ENCODE measurements at regions not wholly inside any gene's neighbourhood (a gene's known extent, or its start where the extent isn't known, plus 50 kb on each side); places are given as distances from the start of the nearest gene placed in this dataset.

DNA sequence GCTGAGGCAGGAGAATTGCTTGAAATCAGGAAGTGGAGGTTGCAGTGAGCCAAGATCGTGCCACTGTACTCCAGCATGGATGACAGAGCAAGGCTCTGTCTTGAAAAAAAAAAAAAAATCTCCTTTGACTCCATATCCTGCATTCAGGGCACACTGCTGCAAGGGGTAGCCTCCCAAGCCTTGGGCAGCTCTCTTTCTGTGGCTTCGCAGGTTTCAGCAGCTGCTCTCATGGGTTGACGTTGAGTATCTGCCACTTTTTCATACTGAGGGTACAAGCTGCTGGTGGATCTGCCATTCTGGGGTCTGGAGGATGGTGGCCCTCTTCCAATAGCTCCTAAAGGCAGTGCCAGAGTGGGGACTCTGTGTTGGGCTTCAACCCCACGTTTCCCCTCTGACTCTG is 2198.1 kb upstream of the WWC1 start:
- no peak for TF ChIP-seq EZH2 (IDR thresholded peaks at IDR 0.05; ENCODE audit: insufficient read depth, poor library complexity, severe bottlenecking)
- no peak for TF ChIP-seq EZH2phosphoT487 (IDR thresholded peaks at IDR 0.05; ENCODE audit: insufficient read depth, low read depth)
